GM23338 (cell line): ENCODE measurements at regions not wholly inside any gene's neighbourhood (a gene's known extent, or its start where the extent isn't known, plus 50 kb on each side); places are given as distances from the start of the nearest gene placed in this dataset.

Experiments used
- CTCF ChIP-seq, 2 experiments: fragments of 200-600 bp in 1 of 2; sonication (generic) in 1 of 2; conservative IDR thresholded peaks; 2 replicates each; pipeline versions ENCODE4 v1.5.1 to v1.6.1; 2016 to 2017; ENCODE audit warnings: antibody characterized with exemption in 2 of 2, low read depth in 2 of 2, mild to moderate bottlenecking in 2 of 2, moderate library complexity in 1 of 2
- ETS1 ChIP-seq: IDR thresholded peaks from 2 replicates; pipeline ENCODE4 v1.6.1; 2016; ENCODE audit warnings: antibody characterized with exemption
- POLR2AphosphoS5 ChIP-seq: IDR thresholded peaks from 2 replicates; pipeline ENCODE4 v1.6.1; 2016; ENCODE audit warnings: antibody characterized with exemption, low read depth

GRCh38 chr4:160928482-160928881 is 1235.3 kb downstream of the FSTL5 start:
- TF ChIP-seq POLR2AphosphoS5: no peak
- no peak for TF ChIP-seq ETS1
- TF ChIP-seq CTCF (conservative IDR thresholded peaks at IDR 0.05; ENCODE audit: low read depth in 2 of 2): no peak
